Activated CD8-positive, alpha-beta memory T cell treated with anti-CD3 and anti-CD28 coated beads, Interleukin-2, amount 10 ng/mL, durations not matched to agents 7 days and 5 days (primary cell): ENCODE measurements at regions not wholly inside any gene's neighbourhood (a gene's known extent, or its start where the extent isn't known, plus 50 kb on each side); places are given as distances from the start of the nearest gene placed in this dataset.
"Not testable (repeated sequence)": the region's sequence is repeated elsewhere in the genome, so short reads cannot be mapped to it uniquely, and the experiment has no call there.

ENCODE experiments used
- ATAC-seq: fragments of 150-1000 bp; cut with Tn5 transposase; one replicate; pipeline ENCODE4 v1.10.0; 2021; ENCODE audit warnings: moderate library complexity
- CTCF ChIA-PET: fragments of 350-600 bp; sonication (Branson Sonifier 250); formaldehyde crosslinking; loops from one replicate; lab custom pipeline; 2021; ENCODE audit warnings: antibody characterized with exemption; lab: Charles Lee
- DNase-seq: peaks from one replicate; pipeline ENCODE4 v3.0.0-alpha.2; 2020
- H3K27ac Mint-ChIP-seq: one replicate; pipeline ENCODE4 v1.8.0; 2021; ENCODE audit warnings: mild to moderate bottlenecking, mixed read lengths
- H3K27me3 Mint-ChIP-seq: one replicate; pipeline ENCODE4 v1.8.0; 2021; ENCODE audit warnings: mixed read lengths
- H3K36me3 Mint-ChIP-seq: one replicate; pipeline ENCODE4 v1.8.0; 2021; ENCODE audit warnings: mild to moderate bottlenecking, mixed read lengths
- H3K4me1 Mint-ChIP-seq: one replicate; pipeline ENCODE4 v1.8.0; 2021; ENCODE audit warnings: mixed read lengths
- H3K4me3 Mint-ChIP-seq: one replicate; pipeline ENCODE4 v1.8.0; 2021; ENCODE audit warnings: mild to moderate bottlenecking, moderate library complexity, mixed read lengths
- H3K9me3 Mint-ChIP-seq: one replicate; pipeline ENCODE4 v1.8.0; 2022; ENCODE audit warnings: low read depth, mixed read lengths

GRCh38 chr13:60214213-60215055, 50.7 kb upstream of the DIAPH3 start:
- CTCF ChIA-PET = no interaction called here
- DNase-seq (no peak), ATAC-seq (no peak)
- H3K9me3 Mint-ChIP-seq = no peaks in the 10 kb centered on the region
- H3K27me3 Mint-ChIP-seq = peaks cover 41% of the 10 kb centered on the region
- no peak overlapping the region for H3K27ac Mint-ChIP-seq
- H3K36me3 Mint-ChIP-seq = no peaks in the 10 kb centered on the region
- H3K4me3 Mint-ChIP-seq = no peak overlapping the region
- H3K4me1 Mint-ChIP-seq = no peaks in the 10 kb centered on the region

- Mint-ChIP-seq H3K9me3 (no peaks in the 10 kb centered on the region), H3K4me1 (no peaks in the 10 kb centered on the region), H3K27me3 (peaks cover 29% of the 10 kb centered on the region), H3K36me3 (no peaks in the 10 kb centered on the region), H3K27ac (no peak overlapping the region), H3K4me3 (no peak overlapping the region)
- ATAC-seq = no peak
- no peak for DNase-seq
- CTCF ChIA-PET = no interaction called here
These were observed 56.3 kb upstream of the DIAPH3 start for GRCh38 chr13:60220072-60220471.

- Mint-ChIP-seq H3K4me1 (no peaks in the 10 kb centered on the region), H3K27ac (no peak overlapping the region), H3K36me3 (no peaks in the 10 kb centered on the region), H3K27me3 (peaks cover 19% of the 10 kb centered on the region), H3K9me3 (no peaks in the 10 kb centered on the region), H3K4me3 (no peak overlapping the region)
- ATAC-seq = no peak
- CTCF ChIA-PET = no interaction called here
- DNase-seq = no peak
These were observed 57.9 kb upstream of the DIAPH3 start for GRCh38 chr13:60221581-60221980.

GRCh38 chr13:60226507-60226906, 62.8 kb upstream of the DIAPH3 start:
- no peak for DNase-seq
- H3K4me3 Mint-ChIP-seq = no peak overlapping the region

GRCh38 chr13:60227158-60227557, 63.4 kb upstream of the DIAPH3 start:
- H3K36me3 Mint-ChIP-seq = no peaks in the 10 kb centered on the region
- DNase-seq (no peak), ATAC-seq (no peak)
- no peaks in the 10 kb centered on the region for H3K9me3 Mint-ChIP-seq
- H3K27me3 Mint-ChIP-seq = peaks cover 24% of the 10 kb centered on the region
- CTCF ChIA-PET = no interaction called here
- no peak overlapping the region for H3K27ac Mint-ChIP-seq
- no peak overlapping the region for H3K4me3 Mint-ChIP-seq
- peaks cover 9% of the 10 kb centered on the region for H3K4me1 Mint-ChIP-seq

More at GRCh38 chr13:60226507-60226906, 62.8 kb upstream of the DIAPH3 start:
- CTCF ChIA-PET = no interaction called here
- Mint-ChIP-seq H3K4me1 (peaks cover 9% of the 10 kb centered on the region), H3K27ac (no peak overlapping the region), H3K9me3 (no peaks in the 10 kb centered on the region), H3K36me3 (no peaks in the 10 kb centered on the region), H3K27me3 (peaks cover 23% of the 10 kb centered on the region)
- ATAC-seq = no peak

- Mint-ChIP-seq H3K4me1 (peaks cover 9% of the 10 kb centered on the region), H3K27ac (no peak overlapping the region), H3K36me3 (no peaks in the 10 kb centered on the region), H3K9me3 (no peaks in the 10 kb centered on the region), H3K4me3 (no peak overlapping the region), H3K27me3 (peaks cover 39% of the 10 kb centered on the region)
- CTCF ChIA-PET = no interaction called here
- ATAC-seq (no peak), DNase-seq (no peak)
These were observed 66.1 kb upstream of the DIAPH3 start for GRCh38 chr13:60229708-60230272.

GRCh38 chr13:60230593-60230992, 66.9 kb upstream of the DIAPH3 start:
- no peaks in the 10 kb centered on the region for H3K36me3 Mint-ChIP-seq
- no peaks in the 10 kb centered on the region for H3K9me3 Mint-ChIP-seq
- peaks cover 9% of the 10 kb centered on the region for H3K4me1 Mint-ChIP-seq
- no peak overlapping the region for H3K4me3 Mint-ChIP-seq
- H3K27me3 Mint-ChIP-seq = peaks cover 45% of the 10 kb centered on the region
- CTCF ChIA-PET = no interaction called here
- no peak for DNase-seq
- H3K27ac Mint-ChIP-seq = no peak overlapping the region
- ATAC-seq = no peak

GRCh38 chr13:60242043-60242595, 78.4 kb upstream of the DIAPH3 start:
- Mint-ChIP-seq H3K4me3 (no peak overlapping the region), H3K27me3 (peaks cover 24% of the 10 kb centered on the region), H3K9me3 (no peaks in the 10 kb centered on the region), H3K36me3 (no peaks in the 10 kb centered on the region), H3K4me1 (peaks cover 3% of the 10 kb centered on the region), H3K27ac (no peak overlapping the region)
- no peak for ATAC-seq
- CTCF ChIA-PET = no interaction called here
- DNase-seq = no peak

- peaks cover 19% of the 10 kb centered on the region for H3K27me3 Mint-ChIP-seq
- DNase-seq = no peak
These were observed 80.7 kb upstream of the DIAPH3 start for GRCh38 chr13:60244381-60244780.

GRCh38 chr13:60251419-60251818, 87.7 kb upstream of the DIAPH3 start:
- DNase-seq, H3K9me3 Mint-ChIP-seq, CTCF ChIA-PET, H3K4me3 Mint-ChIP-seq, ATAC-seq, H3K4me1 Mint-ChIP-seq, H3K36me3 Mint-ChIP-seq, H3K27ac Mint-ChIP-seq, H3K27me3 Mint-ChIP-seq: not testable (repeated sequence)

More at GRCh38 chr13:60244381-60244780, 80.7 kb upstream of the DIAPH3 start:
- CTCF ChIA-PET = no interaction called here
- no peak for ATAC-seq
- no peak overlapping the region for H3K4me3 Mint-ChIP-seq
- H3K27ac Mint-ChIP-seq = no peak overlapping the region
- H3K36me3 Mint-ChIP-seq = no peaks in the 10 kb centered on the region
- H3K9me3 Mint-ChIP-seq = no peaks in the 10 kb centered on the region
- H3K4me1 Mint-ChIP-seq = peaks cover 3% of the 10 kb centered on the region

- peaks cover 9% of the 10 kb centered on the region for H3K4me1 Mint-ChIP-seq
- H3K4me3 Mint-ChIP-seq = no peak overlapping the region
- no peak for ATAC-seq
- CTCF ChIA-PET = no interaction called here
- no peak for DNase-seq
- peaks cover 13% of the 10 kb centered on the region for H3K27me3 Mint-ChIP-seq
- no peaks in the 10 kb centered on the region for H3K9me3 Mint-ChIP-seq
- no peak overlapping the region for H3K27ac Mint-ChIP-seq
- peaks cover 1% of the 10 kb centered on the region for H3K36me3 Mint-ChIP-seq
These were observed 94.6 kb upstream of the DIAPH3 start for GRCh38 chr13:60258349-60258748.

- ATAC-seq (no peak), DNase-seq (no peak)
- CTCF ChIA-PET = no interaction called here
- H3K27me3 Mint-ChIP-seq = peaks cover 13% of the 10 kb centered on the region
- no peak overlapping the region for H3K4me3 Mint-ChIP-seq
- H3K4me1 Mint-ChIP-seq = no peaks in the 10 kb centered on the region
- H3K36me3 Mint-ChIP-seq = no peaks in the 10 kb centered on the region
- H3K27ac Mint-ChIP-seq = no peak overlapping the region
- H3K9me3 Mint-ChIP-seq = no peaks in the 10 kb centered on the region
These were observed 96.7 kb upstream of the DIAPH3 start for GRCh38 chr13:60260440-60260839.

GRCh38 chr13:60261432-60262351, 98.0 kb upstream of the DIAPH3 start:
- H3K27ac Mint-ChIP-seq = no peak overlapping the region
- no peak for DNase-seq
- CTCF ChIA-PET = no interaction called here
- peaks cover 13% of the 10 kb centered on the region for H3K27me3 Mint-ChIP-seq
- H3K4me1 Mint-ChIP-seq = no peaks in the 10 kb centered on the region
- no peak for ATAC-seq
- no peaks in the 10 kb centered on the region for H3K9me3 Mint-ChIP-seq
- H3K4me3 Mint-ChIP-seq = no peak overlapping the region
- no peaks in the 10 kb centered on the region for H3K36me3 Mint-ChIP-seq
